ENCODE measurements at regions not wholly inside any gene's neighbourhood (a gene's known extent, or its start where the extent isn't known, plus 50 kb on each side); places are given as distances from the start of the nearest gene placed in this dataset.

- no peak for TF ChIP-seq E2F1 (CRISPR knock-in tag; IDR thresholded peaks at IDR 0.05)
- TF ChIP-seq ZNF263 (CRISPR knock-in tag; IDR thresholded peaks at IDR 0.05; ENCODE audit: low read depth), result no peak
- TF ChIP-seq GABPB1 (CRISPR knock-in tag; IDR thresholded peaks at IDR 0.05), result no peak
- TF ChIP-seq GRHL2 (CRISPR knock-in tag; IDR thresholded peaks at IDR 0.05; ENCODE audit: insufficient replicate concordance, severe bottlenecking), result no peak
- TF ChIP-seq NFYB (CRISPR knock-in tag; conservative IDR thresholded peaks at IDR 0.05; ENCODE audit: low read depth), result no peak
- no peak for TF ChIP-seq ETV6 (CRISPR knock-in tag; IDR thresholded peaks at IDR 0.05)
- no peak for TF ChIP-seq CBFB (CRISPR knock-in tag; IDR thresholded peaks at IDR 0.05; ENCODE audit: low read depth)
- TF ChIP-seq HMGXB4 (CRISPR knock-in tag; IDR thresholded peaks at IDR 0.05), result no peak
- no peak for TF ChIP-seq SOX15 (CRISPR knock-in tag; IDR thresholded peaks at IDR 0.05)
- TF ChIP-seq IRF1 (CRISPR knock-in tag; IDR thresholded peaks at IDR 0.05), result no peak
- TF ChIP-seq STAT6 (CRISPR knock-in tag; conservative IDR thresholded peaks at IDR 0.05; ENCODE audit: low read depth), result no peak
Observed at GRCh38 chr5:165138236-165138635, 1632.8 kb downstream of the MAT2B start (continued).

- ChIA-PET CTCF (no interaction called here), POLR2A (interaction anchor here (0.6 kb wide), 1 partner anchor 352 kb away, joined by 3 read pairs; no protein-coding TSS in a partner anchor)
- H3K36me3 Mint-ChIP-seq, result no peaks in the 10 kb centered on the region
- peaks cover 54% of the 10 kb centered on the region for H3K4me1 Mint-ChIP-seq
- no peak overlapping the region for H3K4me3 Mint-ChIP-seq
- no peak for DNase-seq (ENCODE audit: low spot score)
- TF ChIP-seq MLX (CRISPR knock-in tag; IDR thresholded peaks at IDR 0.05) (no peak), ATF1 (CRISPR knock-in tag; IDR thresholded peaks at IDR 0.05) (no peak), TP53 (CRISPR knock-in tag; IDR thresholded peaks at IDR 0.05) (no peak), ZNF263 (CRISPR knock-in tag; IDR thresholded peaks at IDR 0.05; ENCODE audit: low read depth) (no peak), ATF3 (CRISPR knock-in tag; conservative IDR thresholded peaks at IDR 0.05) (no peak), ZNF671 (CRISPR knock-in tag; IDR thresholded peaks at IDR 0.05) (no peak), ZNF532 (CRISPR knock-in tag; IDR thresholded peaks at IDR 0.05; ENCODE audit: borderline replicate concordance) (no peak), ZNF121 (CRISPR knock-in tag; IDR thresholded peaks at IDR 0.05) (no peak), ZNF219 (CRISPR knock-in tag; IDR thresholded peaks at IDR 0.05; ENCODE audit: borderline replicate concordance) (no peak), OVOL2 (CRISPR knock-in tag; IDR thresholded peaks at IDR 0.05; ENCODE audit: borderline replicate concordance) (no peak), CDX4 (CRISPR knock-in tag; IDR thresholded peaks at IDR 0.05; ENCODE audit: borderline replicate concordance) (no peak), JAZF1 (CRISPR knock-in tag; IDR thresholded peaks at IDR 0.05) (no peak), ZNF396 (CRISPR knock-in tag; IDR thresholded peaks at IDR 0.05; ENCODE audit: borderline replicate concordance) (no peak), KAT7 (CRISPR knock-in tag; IDR thresholded peaks at IDR 0.05; ENCODE audit: borderline replicate concordance) (no peak), SMAD4 (CRISPR knock-in tag; IDR thresholded peaks at IDR 0.05) (no peak), TEAD4 (CRISPR knock-in tag; IDR thresholded peaks at IDR 0.05) (no peak)
- H3K27me3 Mint-ChIP-seq (ENCODE audit: low read depth), result no peaks in the 10 kb centered on the region; the same call in 1 of the 2 replicates
- ATAC-seq, result no peak
- H3K27ac Mint-ChIP-seq, result no peak overlapping the region
- no peaks in the 10 kb centered on the region for H3K9me3 Mint-ChIP-seq
Observed at GRCh38 chr5:165139262-165139661, 1633.8 kb downstream of the MAT2B start.
